GM13976 (cell line): ENCODE measurements at regions not wholly inside any gene's neighbourhood (a gene's known extent, or its start where the extent isn't known, plus 50 kb on each side); places are given as distances from the start of the nearest gene placed in this dataset.

Experiments
- DNase-seq: peaks from one replicate; pipeline ENCODE4 v3.0.0; 2012; ENCODE audit warnings: low spot score
- CTCF ChIP-seq: IDR thresholded peaks from 2 replicates; pipeline ENCODE4 v1.5.1; 2012; ENCODE audit warnings: borderline replicate concordance, mild to moderate bottlenecking; ENCODE audit not compliant: insufficient read depth; ENCODE audit errors: extremely low read depth, missing control alignments, control extremely low read depth
- in situ Hi-C: fragments of 300-500 bp; cut with MboI; formaldehyde crosslinking; loops from one replicate; pipeline ENCODE4 v1.12.0; 2022; ENCODE audit warnings: low sequenced_read_pairs, mixed read lengths, inconsistent platforms; ENCODE audit not compliant: unreplicated experiment

DNA sequence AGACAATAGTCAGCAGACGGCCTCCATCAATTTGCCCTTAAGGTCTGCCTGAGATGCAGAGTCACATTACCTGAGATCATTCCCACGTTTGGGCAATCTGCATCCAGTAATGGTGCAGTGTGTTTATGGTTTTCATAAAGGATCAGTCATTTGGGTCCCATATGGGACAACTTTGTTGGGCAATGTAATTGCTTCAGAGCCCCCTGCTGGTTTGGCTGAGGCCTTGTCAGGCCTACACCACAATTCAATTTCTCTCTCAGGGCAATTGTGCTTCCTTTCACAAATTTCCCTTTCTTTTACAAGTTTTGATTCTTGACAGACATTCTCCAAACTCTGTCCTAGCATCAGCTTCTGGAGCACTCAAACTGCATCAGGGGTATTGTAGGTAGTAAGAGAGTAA is 191.2 kb upstream of the SSTR1 start:
- DNase-seq = no peak
- no peak for TF ChIP-seq CTCF
- in situ Hi-C loops = no loop called here

DNA sequence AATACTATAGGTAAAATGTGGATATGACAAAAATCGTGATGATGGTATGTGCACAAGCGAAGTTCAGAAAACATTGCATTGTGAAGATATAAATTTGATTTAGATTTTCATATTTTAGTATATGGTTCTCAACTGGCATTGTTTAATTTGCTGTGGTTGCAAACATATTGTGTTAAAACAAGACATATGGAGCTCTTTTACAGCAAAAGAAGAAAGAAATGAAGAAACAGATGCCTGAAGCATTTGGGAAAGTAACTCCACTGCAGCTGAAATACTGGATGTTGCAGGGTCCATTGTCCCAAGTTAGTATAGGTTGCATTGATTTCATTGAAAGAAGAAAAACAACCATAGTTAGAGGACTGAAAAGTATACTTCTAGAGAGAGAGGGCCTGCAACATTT is 185.8 kb upstream of the SSTR1 start:
- DNase-seq = no peak
- in situ Hi-C loops = no loop called here
- no peak for TF ChIP-seq CTCF

DNA sequence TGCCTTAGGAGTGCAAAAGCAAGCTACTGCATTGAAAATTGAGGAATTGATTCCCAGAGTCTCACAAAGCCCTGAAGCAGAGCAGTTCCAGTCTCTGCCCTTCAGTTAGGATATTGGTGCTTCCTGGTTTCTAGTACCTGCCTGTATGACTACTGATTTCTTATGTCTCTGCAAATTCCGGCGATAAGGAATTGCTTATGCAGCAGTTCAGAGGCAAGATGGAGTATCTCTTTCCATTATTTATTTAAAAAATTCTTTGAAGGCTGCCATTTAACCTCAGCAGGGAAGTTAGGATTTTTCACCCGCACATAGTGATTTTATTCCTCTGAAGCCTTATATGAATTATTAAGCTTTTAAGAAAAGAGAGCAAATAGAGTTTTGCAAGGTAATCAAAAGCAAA is 184.9 kb upstream of the SSTR1 start:
- no peak for DNase-seq
- TF ChIP-seq CTCF = no peak
- in situ Hi-C loops = no loop called here

DNA sequence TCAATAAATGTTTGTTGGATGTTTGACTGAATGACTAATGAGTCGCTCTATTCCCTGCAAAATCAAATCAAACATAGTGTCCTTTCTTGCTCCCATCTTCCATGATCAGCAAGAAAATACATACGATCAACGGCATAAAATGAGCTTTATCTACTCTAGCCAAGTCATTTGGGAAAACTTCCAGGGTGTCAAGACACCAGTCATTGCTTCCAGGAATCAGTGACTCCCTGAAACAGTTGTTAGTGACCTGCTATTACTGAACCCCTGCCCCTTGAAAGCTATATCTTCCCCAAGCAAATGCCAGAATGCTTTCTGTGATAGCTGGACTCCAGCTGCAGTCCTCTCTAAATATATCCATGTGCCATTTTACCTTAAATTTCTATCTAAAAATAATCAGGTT is 169.5 kb upstream of the SSTR1 start:
- DNase-seq = no peak
- TF ChIP-seq CTCF = no peak
- in situ Hi-C loops = no loop called here

DNA sequence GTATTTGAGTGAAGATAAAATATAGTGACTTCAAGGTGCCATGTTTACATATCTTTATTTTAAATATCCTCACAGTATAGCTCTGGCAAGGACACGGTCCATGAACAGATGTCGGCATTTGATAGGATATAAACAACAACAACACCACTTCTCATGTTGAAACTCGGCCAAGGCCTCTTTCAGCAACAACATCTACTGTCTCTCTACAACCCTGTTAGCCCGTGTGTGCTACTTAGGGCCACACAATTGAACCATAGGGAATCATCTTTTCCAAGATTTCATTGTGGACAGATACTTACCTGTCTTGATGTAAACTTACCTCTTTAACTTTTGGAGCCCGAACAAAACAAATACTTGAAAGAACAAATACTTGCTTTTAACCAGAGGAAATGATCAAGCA is 168.7 kb upstream of the SSTR1 start:
- no peak for DNase-seq
- in situ Hi-C loops = no loop called here
- TF ChIP-seq CTCF = no peak

- in situ Hi-C loops = no loop called here
- DNase-seq = no peak
These were observed 168.2 kb upstream of the SSTR1 start for GRCh38 chr14:38039496-38039895.

DNA sequence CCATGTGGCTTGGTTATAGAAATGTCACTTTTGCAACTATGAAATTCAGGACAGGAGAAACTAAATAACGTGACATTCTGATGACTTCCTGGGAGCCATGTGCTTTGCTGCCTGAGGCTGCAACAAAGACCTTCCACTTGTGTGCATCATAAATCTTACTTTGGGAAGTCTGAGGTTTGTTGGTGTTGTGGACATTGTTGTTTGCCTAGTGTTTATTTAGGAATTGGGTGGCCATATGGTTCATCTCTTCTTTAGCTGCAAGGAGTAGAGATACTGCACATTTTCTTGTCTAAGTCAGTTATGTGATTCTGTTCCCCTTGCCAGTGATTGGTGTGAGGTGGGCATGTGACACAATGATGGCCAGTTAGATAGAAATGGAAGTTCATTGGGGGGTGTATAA is 167.3 kb upstream of the SSTR1 start:
- in situ Hi-C loops = no loop called here
- no peak for TF ChIP-seq CTCF
- no peak for DNase-seq

More at GRCh38 chr14:38039496-38039895, 168.2 kb upstream of the SSTR1 start:
- TF ChIP-seq CTCF = no peak
